ENCODE measurements at regions not wholly inside any gene's neighbourhood (a gene's known extent, or its start where the extent isn't known, plus 50 kb on each side); places are given as distances from the start of the nearest gene placed in this dataset.

- TF ChIP-seq, protein P1, sequence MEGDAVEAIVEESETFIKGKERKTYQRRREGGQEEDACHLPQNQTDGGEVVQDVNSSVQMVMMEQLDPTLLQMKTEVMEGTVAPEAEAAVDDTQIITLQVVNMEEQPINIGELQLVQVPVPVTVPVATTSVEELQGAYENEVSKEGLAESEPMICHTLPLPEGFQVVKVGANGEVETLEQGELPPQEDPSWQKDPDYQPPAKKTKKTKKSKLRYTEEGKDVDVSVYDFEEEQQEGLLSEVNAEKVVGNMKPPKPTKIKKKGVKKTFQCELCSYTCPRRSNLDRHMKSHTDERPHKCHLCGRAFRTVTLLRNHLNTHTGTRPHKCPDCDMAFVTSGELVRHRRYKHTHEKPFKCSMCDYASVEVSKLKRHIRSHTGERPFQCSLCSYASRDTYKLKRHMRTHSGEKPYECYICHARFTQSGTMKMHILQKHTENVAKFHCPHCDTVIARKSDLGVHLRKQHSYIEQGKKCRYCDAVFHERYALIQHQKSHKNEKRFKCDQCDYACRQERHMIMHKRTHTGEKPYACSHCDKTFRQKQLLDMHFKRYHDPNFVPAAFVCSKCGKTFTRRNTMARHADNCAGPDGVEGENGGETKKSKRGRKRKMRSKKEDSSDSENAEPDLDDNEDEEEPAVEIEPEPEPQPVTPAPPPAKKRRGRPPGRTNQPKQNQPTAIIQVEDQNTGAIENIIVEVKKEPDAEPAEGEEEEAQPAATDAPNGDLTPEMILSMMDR (IDR thresholded peaks at IDR 0.05; ENCODE audit: insufficient read depth, low read depth, low read length) = no peak
- TF ChIP-seq EZH2 (IDR thresholded peaks at IDR 0.05; ENCODE audit: insufficient read depth, low read length) = no peak
These were observed 62.2 kb upstream of the SLC44A3 start for GRCh38 chr1:94757931-94758330.
